Karpas-422 (cell line): ENCODE measurements at regions not wholly inside any gene's neighbourhood (a gene's known extent, or its start where the extent isn't known, plus 50 kb on each side); places are given as distances from the start of the nearest gene placed in this dataset.
"Not testable (repeated sequence)": the region's sequence is repeated elsewhere in the genome, so short reads cannot be mapped to it uniquely, and the experiment has no call there.

Source experiments
- DNase-seq: peaks from one replicate; pipeline ENCODE4 v3.0.0-alpha.2; 2015
- H2AFZ ChIP-seq: fragments of 200-600 bp; sonication (generic); 2 replicates; pipeline ENCODE4 v1.6.1; 2014; ENCODE audit warnings: antibody characterized with exemption, low read length, mixed read lengths
- H3K27ac ChIP-seq: fragments of 200-600 bp; sonication (generic); 2 replicates; pipeline ENCODE4 v1.5.1; 2014; ENCODE audit warnings: mild to moderate bottlenecking, low read length, moderate library complexity
- H3K27me3 ChIP-seq: fragments of 200-600 bp; sonication (generic); 2 replicates; pipeline ENCODE4 v1.6.1; 2014; ENCODE audit warnings: low read length, mixed read lengths
- H3K36me3 ChIP-seq: fragments of 200-600 bp; sonication (generic); 2 replicates; pipeline ENCODE4 v1.6.1; 2014; ENCODE audit warnings: low read length, mixed read lengths; ENCODE audit not compliant: insufficient read depth
- H3K4me1 ChIP-seq: fragments of 200-600 bp; sonication (generic); 2 replicates; pipeline ENCODE4 v1.6.1; 2014; ENCODE audit warnings: mild to moderate bottlenecking, low read length, mixed read lengths
- H3K4me2 ChIP-seq: fragments of 200-600 bp; sonication (generic); 2 replicates; pipeline ENCODE4 v1.6.1; 2014; ENCODE audit warnings: low read length, low read depth, mild to moderate bottlenecking; ENCODE audit not compliant: poor library complexity, severe bottlenecking
- H3K4me3 ChIP-seq: fragments of 200-600 bp; sonication (generic); 2 replicates; pipeline ENCODE4 v1.5.1; 2014; ENCODE audit warnings: mild to moderate bottlenecking, antibody characterized with exemption, low read length, mixed read lengths
- H3K79me2 ChIP-seq: fragments of 200-600 bp; sonication (generic); 2 replicates; pipeline ENCODE4 v1.6.1; 2014; ENCODE audit warnings: mild to moderate bottlenecking, low read length, mixed read lengths
- H3K9ac ChIP-seq: fragments of 200-600 bp; sonication (generic); 2 replicates; pipeline ENCODE4 v1.6.0; 2014; ENCODE audit warnings: low read length
- H3K9me2 ChIP-seq: fragments of 200-600 bp; sonication (generic), shearing (Covaris generic); replicated peaks from 2 replicates; pipeline ENCODE4 v1.6.0; 2014; ENCODE audit warnings: mild to moderate bottlenecking, low read length, moderate library complexity; ENCODE audit not compliant: insufficient read depth
- H3K9me3 ChIP-seq: fragments of 300-700, 200-600 bp; sonication (generic); 2 replicates; pipeline ENCODE4 v1.6.1; 2014; ENCODE audit warnings: low read length, mixed read lengths
- H4K20me1 ChIP-seq: fragments of 200-600 bp; sonication (generic); 2 replicates; pipeline ENCODE4 v1.6.1; 2014; ENCODE audit warnings: mild to moderate bottlenecking, antibody characterized with exemption, low read length, low read depth; ENCODE audit not compliant: insufficient read depth

DNA sequence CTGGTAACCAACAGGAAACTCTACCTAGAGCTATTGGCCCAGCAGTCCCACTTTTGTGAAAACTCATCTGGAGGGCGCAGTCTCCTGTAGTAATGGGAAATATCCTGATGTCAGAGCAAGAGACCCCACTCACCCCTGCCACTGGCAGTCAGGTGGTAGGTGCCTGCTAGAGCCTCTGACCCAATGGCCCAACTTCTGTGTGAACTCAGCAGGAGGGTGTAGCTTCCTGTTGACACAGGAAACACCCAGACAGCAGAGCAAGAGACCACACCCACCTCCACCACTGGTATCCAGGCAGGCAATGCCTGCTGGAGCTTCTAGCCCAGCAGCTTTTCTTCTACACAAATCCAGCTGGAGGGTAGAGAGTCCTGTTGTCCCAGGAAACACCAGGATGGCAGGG lies 1176.8 kb upstream of the PRR20A start:
- Histone ChIP-seq H3K4me2 (no peak overlapping the region), H3K27ac (no peak overlapping the region), H3K9me3 (peaks cover 39% of the 10 kb centered on the region), H3K36me3 (no peaks in the 10 kb centered on the region), H3K79me2 (no peaks in the 10 kb centered on the region), H3K4me3 (no peak overlapping the region), H2AFZ (no peak overlapping the region), H3K9ac (no peak overlapping the region), H3K4me1 (no peaks in the 10 kb centered on the region), H3K9me2 (no peaks in the 10 kb centered on the region), H3K27me3 (no peaks in the 10 kb centered on the region), H4K20me1 (no peaks in the 10 kb centered on the region)
- no peak for DNase-seq

- no peak overlapping the region for H3K4me2 ChIP-seq
- no peak for DNase-seq
- H3K27me3 ChIP-seq: no peaks in the 10 kb centered on the region
- H4K20me1 ChIP-seq: no peaks in the 10 kb centered on the region
- H3K27ac ChIP-seq: no peak overlapping the region
- H3K4me3 ChIP-seq: no peak overlapping the region
- no peaks in the 10 kb centered on the region for H3K4me1 ChIP-seq
- no peaks in the 10 kb centered on the region for H3K79me2 ChIP-seq
- no peak overlapping the region for H3K9ac ChIP-seq
- no peaks in the 10 kb centered on the region for H3K36me3 ChIP-seq
- peaks cover 21% of the 10 kb centered on the region for H3K9me3 ChIP-seq
- H3K9me2 ChIP-seq: no peaks in the 10 kb centered on the region
- no peak overlapping the region for H2AFZ ChIP-seq
Measured at GRCh38 chr13:55967055-55967454, 1173.7 kb upstream of the PRR20A start.

GRCh38 chr13:55977436-55977835 lies 1163.3 kb upstream of the PRR20A start:
- no peak for DNase-seq
- no peaks in the 10 kb centered on the region for H3K79me2 ChIP-seq
- H3K36me3 ChIP-seq: no peaks in the 10 kb centered on the region
- H3K9me3 ChIP-seq: peaks cover 31% of the 10 kb centered on the region
- no peak overlapping the region for H2AFZ ChIP-seq
- no peak overlapping the region for H3K27ac ChIP-seq
- no peaks in the 10 kb centered on the region for H3K9me2 ChIP-seq
- H3K9ac ChIP-seq: no peak overlapping the region
- no peak overlapping the region for H3K4me3 ChIP-seq
- H3K4me2 ChIP-seq: no peak overlapping the region
- no peaks in the 10 kb centered on the region for H3K27me3 ChIP-seq
- H4K20me1 ChIP-seq: no peaks in the 10 kb centered on the region
- no peaks in the 10 kb centered on the region for H3K4me1 ChIP-seq

GRCh38 chr13:55981381-55981780 lies 1159.3 kb upstream of the PRR20A start:
- Histone ChIP-seq H3K27me3 (no peaks in the 10 kb centered on the region), H3K9me3 (peaks cover 25% of the 10 kb centered on the region), H3K4me1 (no peaks in the 10 kb centered on the region), H3K36me3 (no peaks in the 10 kb centered on the region), H3K79me2 (no peaks in the 10 kb centered on the region), H3K9ac (no peak overlapping the region), H3K9me2 (no peaks in the 10 kb centered on the region), H2AFZ (no peak overlapping the region), H4K20me1 (no peaks in the 10 kb centered on the region), H3K27ac (no peak overlapping the region), H3K4me2 (no peak overlapping the region), H3K4me3 (no peak overlapping the region)
- no peak for DNase-seq

DNA sequence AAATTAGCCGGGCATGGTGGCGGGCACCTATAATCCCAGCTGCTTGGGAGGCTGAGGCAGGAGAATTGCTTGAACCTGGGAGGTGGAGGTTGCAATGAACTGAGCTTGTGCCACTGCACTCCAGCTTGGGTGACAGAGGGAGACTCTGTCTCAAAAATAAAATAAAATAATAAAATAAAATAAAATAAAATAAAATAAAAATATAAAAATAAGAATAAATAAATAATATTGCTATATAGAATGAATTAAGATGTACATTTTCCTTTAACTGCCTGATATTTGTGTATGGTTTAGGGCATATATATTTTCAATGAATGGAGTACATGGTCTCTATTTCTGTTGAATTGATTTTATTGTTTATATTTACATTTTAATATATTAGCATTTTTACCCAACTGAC lies 1156.7 kb upstream of the PRR20A start:
- H3K79me2 ChIP-seq, DNase-seq: not testable (repeated sequence)
- peaks cover 26% of the 10 kb centered on the region; the same call in 1 of the 2 replicates for H3K9me3 ChIP-seq

GRCh38 chr13:55990631-55991030 lies 1150.1 kb upstream of the PRR20A start:
- no peaks in the 10 kb centered on the region for H3K27me3 ChIP-seq
- H3K4me1 ChIP-seq: no peaks in the 10 kb centered on the region
- no peak overlapping the region for H3K27ac ChIP-seq
- H3K9ac ChIP-seq: no peak overlapping the region
- no peaks in the 10 kb centered on the region for H4K20me1 ChIP-seq
- peaks cover 18% of the 10 kb centered on the region for H3K9me3 ChIP-seq
- H3K79me2 ChIP-seq: no peaks in the 10 kb centered on the region
- H3K4me3 ChIP-seq: no peak overlapping the region
- no peak overlapping the region for H2AFZ ChIP-seq
- H3K4me2 ChIP-seq: no peak overlapping the region
- DNase-seq: no peak
- no peaks in the 10 kb centered on the region for H3K9me2 ChIP-seq
- no peaks in the 10 kb centered on the region for H3K36me3 ChIP-seq

More for the DNA sequence above, 1156.7 kb upstream of the PRR20A start:
- not testable (repeated sequence) for H3K9ac ChIP-seq, H3K36me3 ChIP-seq, H3K4me1 ChIP-seq, H3K27me3 ChIP-seq, H4K20me1 ChIP-seq, H3K4me3 ChIP-seq, H3K9me2 ChIP-seq, H3K27ac ChIP-seq, H3K4me2 ChIP-seq, H2AFZ ChIP-seq

- Histone ChIP-seq H3K4me1 (no peaks in the 10 kb centered on the region), H2AFZ (no peak overlapping the region), H3K36me3 (no peaks in the 10 kb centered on the region), H3K4me3 (no peak overlapping the region), H3K27ac (no peak overlapping the region), H4K20me1 (no peaks in the 10 kb centered on the region), H3K9me3 (peaks cover 14% of the 10 kb centered on the region), H3K9me2 (no peaks in the 10 kb centered on the region), H3K27me3 (no peaks in the 10 kb centered on the region), H3K79me2 (no peaks in the 10 kb centered on the region), H3K4me2 (no peak overlapping the region), H3K9ac (no peak overlapping the region)
- no peak for DNase-seq
Measured at GRCh38 chr13:55991666-55992065, 1149.1 kb upstream of the PRR20A start.

- H3K4me2 ChIP-seq: no peak overlapping the region
- H3K9me2 ChIP-seq: no peaks in the 10 kb centered on the region
- H3K36me3 ChIP-seq: no peaks in the 10 kb centered on the region
- no peak for DNase-seq
- no peak overlapping the region for H3K4me3 ChIP-seq
- no peak overlapping the region for H3K27ac ChIP-seq
- H2AFZ ChIP-seq: no peak overlapping the region
- no peak overlapping the region for H3K9ac ChIP-seq
- no peaks in the 10 kb centered on the region for H3K79me2 ChIP-seq
- peaks cover 16% of the 10 kb centered on the region for H3K9me3 ChIP-seq
- no peaks in the 10 kb centered on the region for H3K4me1 ChIP-seq
- H4K20me1 ChIP-seq: no peaks in the 10 kb centered on the region
- H3K27me3 ChIP-seq: no peaks in the 10 kb centered on the region
Measured at GRCh38 chr13:55992145-55992544, 1148.6 kb upstream of the PRR20A start.

- no peak overlapping the region for H3K4me3 ChIP-seq
- H3K79me2 ChIP-seq: no peaks in the 10 kb centered on the region
- no peaks in the 10 kb centered on the region for H3K36me3 ChIP-seq
- H3K27me3 ChIP-seq: no peaks in the 10 kb centered on the region
- no peak overlapping the region for H3K27ac ChIP-seq
- H3K4me1 ChIP-seq: no peaks in the 10 kb centered on the region
- no peak overlapping the region for H3K9ac ChIP-seq
- H4K20me1 ChIP-seq: no peaks in the 10 kb centered on the region
- DNase-seq: no peak
- H3K9me3 ChIP-seq: peaks cover 25% of the 10 kb centered on the region
- H3K9me2 ChIP-seq: no peaks in the 10 kb centered on the region
- H2AFZ ChIP-seq: no peak overlapping the region
- no peak overlapping the region for H3K4me2 ChIP-seq
Measured at GRCh38 chr13:55999709-56000108, 1141.0 kb upstream of the PRR20A start.
